ENCODE measurements at regions not wholly inside any gene's neighbourhood (a gene's known extent, or its start where the extent isn't known, plus 50 kb on each side); places are given as distances from the start of the nearest gene placed in this dataset.

DNA sequence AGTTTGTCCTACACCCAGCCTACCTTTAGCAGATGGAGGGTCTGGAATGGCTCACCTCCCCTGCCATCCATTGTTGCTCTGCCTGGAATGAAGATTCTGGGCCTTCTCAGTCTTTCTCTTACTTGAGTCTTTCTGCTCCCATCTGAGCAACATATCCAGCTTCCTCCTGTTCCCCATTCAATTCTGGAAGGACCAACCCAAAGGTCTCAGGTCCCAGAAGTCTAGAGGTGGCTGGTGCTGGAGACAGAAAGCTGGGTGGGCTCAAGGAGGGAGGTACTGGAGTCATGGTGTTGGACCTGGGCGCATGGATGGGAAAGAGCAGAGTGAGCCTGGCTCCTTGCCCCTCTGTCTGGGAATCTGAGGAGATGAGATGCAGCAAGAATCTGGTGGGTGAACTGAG is 93.5 kb upstream of the SIX3 start:
- TF ChIP-seq CTCF (CRISPR knock-in tag; IDR thresholded peaks at IDR 0.05) (no peak), MAX (IDR thresholded peaks at IDR 0.05) (no peak), KAT8 (CRISPR knock-in tag; IDR thresholded peaks at IDR 0.05) (no peak), TEAD2 (CRISPR knock-in tag; IDR thresholded peaks at IDR 0.05) (no peak), CC2D1A (CRISPR knock-in tag; IDR thresholded peaks at IDR 0.05) (no peak), EZH2 (conservative IDR thresholded peaks at IDR 0.05; ENCODE audit: low read depth, low read length) (no peak), DRAP1 (CRISPR knock-in tag; IDR thresholded peaks at IDR 0.05) (no peak), ZNF207 (IDR thresholded peaks at IDR 0.05; ENCODE audit: borderline replicate concordance) (no peak)
- TF ChIP-seq, protein P1, sequence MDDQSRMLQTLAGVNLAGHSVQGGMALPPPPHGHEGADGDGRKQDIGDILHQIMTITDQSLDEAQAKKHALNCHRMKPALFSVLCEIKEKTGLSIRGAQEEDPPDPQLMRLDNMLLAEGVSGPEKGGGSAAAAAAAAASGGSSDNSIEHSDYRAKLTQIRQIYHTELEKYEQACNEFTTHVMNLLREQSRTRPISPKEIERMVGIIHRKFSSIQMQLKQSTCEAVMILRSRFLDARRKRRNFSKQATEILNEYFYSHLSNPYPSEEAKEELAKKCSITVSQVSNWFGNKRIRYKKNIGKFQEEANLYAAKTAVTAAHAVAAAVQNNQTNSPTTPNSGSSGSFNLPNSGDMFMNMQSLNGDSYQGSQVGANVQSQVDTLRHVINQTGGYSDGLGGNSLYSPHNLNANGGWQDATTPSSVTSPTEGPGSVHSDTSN (CRISPR knock-in tag; IDR thresholded peaks at IDR 0.05; ENCODE audit: borderline replicate concordance): no peak
